Kidney (tissue), 13 donors: ENCODE measurements at regions not wholly inside any gene's neighbourhood (a gene's known extent, or its start where the extent isn't known, plus 50 kb on each side); places are given as distances from the start of the nearest gene placed in this dataset.

Experiments used
- DNase-seq, 5 donors: peaks; one replicate each; pipeline ENCODE4 v3.0.0-alpha.2; 2013 to 2020
- FAIRE-seq: peaks from 2 replicates; lab custom pipeline; 2012; peaks lifted over from hg19 to GRCh38; lab: Jason Lieb, UNC
- H3K27ac ChIP-seq, 2 donors: one replicate each; pipeline ENCODE4 v1.7.0; 2013; ENCODE audit warnings: low read depth in 2 of 2, low read length in 2 of 2, inconsistent platforms in 1 of 2
- H3K27me3 ChIP-seq: one replicate; pipeline ENCODE4 v1.7.1; 2013; ENCODE audit warnings: low read length, inconsistent platforms; ENCODE audit not compliant: control insufficient read depth, insufficient read depth
- H3K36me3 ChIP-seq, 3 donors: one replicate each; pipeline versions ENCODE4 v1.7.0 to v1.7.1; 2013; ENCODE audit warnings: low read length in 3 of 3, control low read depth in 1 of 3, inconsistent platforms in 1 of 3; ENCODE audit not compliant: insufficient read depth in 3 of 3, control insufficient read depth in 2 of 3
- H3K4me1 ChIP-seq, 3 donors: one replicate each; pipeline versions ENCODE4 v1.7.0 to v1.7.1; 2013; ENCODE audit warnings: low read length in 3 of 3, inconsistent platforms in 1 of 3, low read depth in 1 of 3; ENCODE audit not compliant: control insufficient read depth in 2 of 3, insufficient read depth in 2 of 3
- H3K4me3 ChIP-seq, 3 donors: one replicate each; pipeline versions ENCODE4 v1.7.0 to v1.8.1; 2013; ENCODE audit warnings: low read length in 3 of 3, control low read depth in 1 of 3, inconsistent platforms in 1 of 3
- H3K9ac ChIP-seq, 3 donors: one replicate each; pipeline versions ENCODE4 v1.7.0 to v1.7.1; 2013; ENCODE audit warnings: low read length in 3 of 3, control low read depth in 1 of 3, inconsistent platforms in 1 of 3
- H3K9me3 ChIP-seq, 3 donors: one replicate each; pipeline versions ENCODE4 v1.7.0 to v1.7.1; 2013; ENCODE audit warnings: low read length in 3 of 3, control low read depth in 1 of 3, inconsistent platforms in 1 of 3; ENCODE audit not compliant: control insufficient read depth in 2 of 3, insufficient read depth in 1 of 3
- CTCF ChIP-seq: IDR thresholded peaks from 3 replicates; pipeline ENCODE4 v1.5.1; 2012; ENCODE audit warnings: mild to moderate bottlenecking, moderate library complexity, borderline replicate concordance; ENCODE audit not compliant: insufficient read depth; ENCODE audit errors: extremely low read depth
- intact Hi-C: fragments of 100-400 bp; cut with DNase I; formaldehyde crosslinking; loops from one replicate; pipeline ENCODE4 v1.11.1; 2022
- donor health status: control.
- donor health status: control.
- donor health status: control.
- donor health status: control.
- donor health status: control.
- donor health status: DM: yes; HTN: yes; CAD: no.
- donor health status: Normal renal cell carcinoma (clear cell type).

GRCh38 chr20:11691766-11692165 is 225.9 kb upstream of the BTBD3 start:
- H3K27me3 ChIP-seq: no peaks in the 10 kb centered on the region
- peaks cover 0 to 5% (median 0%) of the 10 kb centered on the region in 3 donors for H3K4me1 ChIP-seq
- no peak overlapping the region for H3K4me3 ChIP-seq
- no peak for TF ChIP-seq CTCF
- no peaks in the 10 kb centered on the region for H3K9me3 ChIP-seq
- intact Hi-C loops: no loop called here
- DNase-seq: no peak
- H3K36me3 ChIP-seq: no peaks in the 10 kb centered on the region
- no peak overlapping the region for H3K27ac ChIP-seq
- no peak for FAIRE-seq
- no peak overlapping the region for H3K9ac ChIP-seq

- intact Hi-C loops: no loop called here
- FAIRE-seq (no peak), DNase-seq (no peak)
- Histone ChIP-seq H3K9me3 (peaks cover 0 to 3% (median 0%) of the 10 kb centered on the region in 3 donors), H3K9ac (no peak overlapping the region), H3K4me3 (no peak overlapping the region), H3K4me1 (peaks cover 0 to under 1% (median 0%) of the 10 kb centered on the region in 3 donors), H3K36me3 (no peaks in the 10 kb centered on the region), H3K27ac (no peak overlapping the region), H3K27me3 (no peaks in the 10 kb centered on the region)
- TF ChIP-seq CTCF: no peak
Measured at GRCh38 chr20:11692567-11692966, 225.1 kb upstream of the BTBD3 start.

- Histone ChIP-seq H3K9ac (no peak overlapping the region), H3K4me3 (no peak overlapping the region), H3K36me3 (no peaks in the 10 kb centered on the region), H3K4me1 (no peaks in the 10 kb centered on the region), H3K27ac (no peak overlapping the region), H3K27me3 (no peaks in the 10 kb centered on the region), H3K9me3 (peaks cover 0 to 5% (median 0%) of the 10 kb centered on the region in 3 donors)
- TF ChIP-seq CTCF: no peak
- DNase-seq (no peak), FAIRE-seq (no peak)
- intact Hi-C loops: no loop called here
Measured at GRCh38 chr20:11694467-11694866, 223.2 kb upstream of the BTBD3 start.

- no peak overlapping the region for H3K9ac ChIP-seq
- H3K9me3 ChIP-seq: peaks cover 0 to 5% (median 0%) of the 10 kb centered on the region in 3 donors
- H3K36me3 ChIP-seq: no peaks in the 10 kb centered on the region
- no peak overlapping the region for H3K27ac ChIP-seq
- no peak for TF ChIP-seq CTCF
- no peak overlapping the region for H3K4me3 ChIP-seq
- H3K4me1 ChIP-seq: no peaks in the 10 kb centered on the region
- no peak for DNase-seq
- intact Hi-C loops: no loop called here
- no peak for FAIRE-seq
- H3K27me3 ChIP-seq: no peaks in the 10 kb centered on the region
Measured at GRCh38 chr20:11697055-11697454, 220.6 kb upstream of the BTBD3 start.
